HepG2 (cell line): ENCODE measurements at regions not wholly inside any gene's neighbourhood (a gene's known extent, or its start where the extent isn't known, plus 50 kb on each side); places are given as distances from the start of the nearest gene placed in this dataset.

Source experiments
- ATAC-seq: fragments of 200-7000 bp; cut with Tn5 transposase; 3 replicates; pipeline ENCODE4 v1.9.1; 2020; ENCODE audit warnings: mild to moderate bottlenecking, moderate library complexity
- BruUV-seq: library from RNA; stranded (reverse); fragments of 400-500 nt; replicated peaks from 2 replicates; lab custom pipeline; 2021; lab: Mats Ljungman, UMichigan
- CTCF ChIA-PET: fragments of 300-600 bp; formaldehyde crosslinking; extraction: SDS; loops from one replicate; lab custom pipeline; 2021; ENCODE audit warnings: low total read pairs, inconsistent platforms, low intra/inter-chr PET ratio; lab: Yijun Ruan, JAX
- POLR2A ChIA-PET: fragments of 350-600 bp; sonication (Branson Sonifier 250); formaldehyde crosslinking; loops from one replicate; lab custom pipeline; 2020; ENCODE audit warnings: antibody characterized with exemption, inconsistent platforms; lab: Yijun Ruan, JAX
- DNase-seq: peaks from one replicate; pipeline ENCODE4 v3.0.0-alpha.2; 2015; ENCODE audit warnings: low spot score
- FAIRE-seq: peaks from 3 replicates; lab custom pipeline; 2011; peaks lifted over from hg19 to GRCh38; lab: Jason Lieb, UNC
- H2AFZ ChIP-seq: one replicate; pipeline ENCODE4 v1.6.1; 2011; ENCODE audit warnings: low read length, inconsistent platforms
- H3K27ac ChIP-seq: fragments of 300-600 bp; 3 replicates; pipeline ENCODE4 v1.8.0; 2011; ENCODE audit warnings: mixed run types, mild to moderate bottlenecking, mixed read lengths, low read length, inconsistent platforms; ENCODE audit not compliant: insufficient read depth; ENCODE audit errors: extremely low read length
- H3K27me3 ChIP-seq, 2 experiments: fragments of 200-600 bp in 1 of 2; 2 replicates in 1 of 2; 3 replicates in 1 of 2; pipeline versions ENCODE4 v1.6.0 to v1.8.0; 2011; ENCODE audit warnings: low read length in 2 of 2, mild to moderate bottlenecking in 2 of 2, moderate library complexity in 2 of 2, inconsistent platforms in 1 of 2; ENCODE audit not compliant: insufficient read depth in 2 of 2, control insufficient read depth in 1 of 2
- H3K36me3 ChIP-seq, 2 experiments: fragments of 200-600 bp in 1 of 2; replicated peaks in 1 of 2; 2 replicates in 1 of 2; 3 replicates in 1 of 2; pipeline versions ENCODE4 v1.5.1 to v1.8.0; 2011; ENCODE audit warnings: low read length in 2 of 2, inconsistent platforms in 1 of 2; ENCODE audit not compliant: insufficient read depth in 2 of 2, control insufficient read depth in 1 of 2
- H3K4me1 ChIP-seq: 2 replicates; pipeline ENCODE4 v1.5.1; 2012; ENCODE audit warnings: low read length, inconsistent platforms; ENCODE audit not compliant: insufficient read depth
- H3K4me2 ChIP-seq: 2 replicates; pipeline ENCODE4 v1.6.0; 2011; ENCODE audit warnings: low read depth, low read length, inconsistent platforms
- H3K4me3 ChIP-seq, 3 experiments: fragments of 200-600 bp in 1 of 3; sonication (generic), shearing (Covaris generic) in 1 of 3; replicated peaks in 1 of 3; 2 replicates each; pipeline ENCODE4 v1.5.1; 2011 to 2016; ENCODE audit warnings: low read length in 3 of 3, inconsistent platforms in 2 of 3, low read depth in 2 of 3, mild to moderate bottlenecking in 2 of 3, control low read depth in 1 of 3, mixed read lengths in 1 of 3; ENCODE audit not compliant: insufficient read depth in 1 of 3
- H3K79me2 ChIP-seq: one replicate; pipeline ENCODE4 v1.6.1; 2011; ENCODE audit warnings: low read length, inconsistent platforms; ENCODE audit not compliant: insufficient read depth
- H3K9ac ChIP-seq: 2 replicates; pipeline ENCODE4 v1.6.0; 2011; ENCODE audit warnings: mild to moderate bottlenecking, low read depth, low read length, inconsistent platforms; ENCODE audit not compliant: insufficient read depth
- H3K9me3 ChIP-seq: 2 replicates; pipeline ENCODE4 v1.5.1; 2012; ENCODE audit warnings: mild to moderate bottlenecking, low read length
- H4K20me1 ChIP-seq: 2 replicates; pipeline ENCODE4 v1.6.0; 2011; ENCODE audit warnings: inconsistent platforms, mild to moderate bottlenecking, low read length, moderate library complexity; ENCODE audit not compliant: insufficient read depth
- ARNT ChIP-seq: fragments of 450-650 bp; IDR thresholded peaks from 2 replicates; pipeline ENCODE4 v1.6.1; 2017
- GATA4 ChIP-seq: sonication (generic); IDR thresholded peaks from 2 replicates; pipeline ENCODE4 v1.6.1; 2016; ENCODE audit warnings: antibody characterized with exemption, low read depth, borderline replicate concordance
- KDM5A ChIP-seq: fragments of 200-600 bp; sonication (generic); IDR thresholded peaks from 2 replicates; pipeline ENCODE4 v1.7.0; 2018; ENCODE audit warnings: antibody characterized with exemption, mild to moderate bottlenecking, low read length, borderline replicate concordance
- NFYB ChIP-seq: sonication (generic); formaldehyde crosslinking; IDR thresholded peaks from 2 replicates; pipeline ENCODE4 v1.4.0; 2020; ENCODE audit warnings: missing genetic modification reagents
- ZFP62 ChIP-seq: sonication (generic); formaldehyde crosslinking; IDR thresholded peaks from 2 replicates; pipeline ENCODE4 v1.4.0; 2020; ENCODE audit warnings: missing genetic modification reagents
- ZNF720 ChIP-seq: sonication (generic); formaldehyde crosslinking; IDR thresholded peaks from 2 replicates; pipeline ENCODE4 v1.4.0; 2020; ENCODE audit warnings: missing genetic modification reagents
- whole genome bisulfite sequencing: methylation state at CpG from one replicate; pipeline ENCODE4 v1.1.6; 2017; ENCODE audit warnings: low lambda C conversion rate; 5-methylcytosine and 5-hydroxymethylcytosine counted together
- in situ Hi-C: cut with HindIII; loops from 2 replicates; pipeline ENCODE4 v1.10.0; 2017; ENCODE audit warnings: low pct_unique_long_range_greater_than_20kb; ENCODE audit not compliant: extremely low pct_ligation_motif_present
- intact Hi-C: fragments of 100-400 bp; cut with micrococcal nuclease; formaldehyde crosslinking; loops from one replicate; pipeline ENCODE4 v1.10.0; 2022; ENCODE audit not compliant: unreplicated experiment
- TF ChIP-seq, protein P1 (sequence below): sonication (generic); formaldehyde crosslinking; IDR thresholded peaks from one replicate; pipeline ENCODE4 v1.5.1; 2020; ENCODE audit warnings: mild to moderate bottlenecking, missing genetic modification reagents; ENCODE audit errors: not compliant biosample characterization
- TF ChIP-seq, protein P2 (sequence below): sonication (generic); formaldehyde crosslinking; IDR thresholded peaks from 2 replicates; pipeline ENCODE4 v1.5.0; 2020; ENCODE audit warnings: missing genetic modification reagents
- TF ChIP-seq, protein P3 (sequence below): sonication (generic); formaldehyde crosslinking; IDR thresholded peaks from 2 replicates; pipeline ENCODE4 v1.4.0; 2020; ENCODE audit warnings: mild to moderate bottlenecking, missing genetic modification reagents

- intact Hi-C loops = no loop called here
- Histone ChIP-seq H3K4me2 (no peak overlapping the region), H2AFZ (no peak overlapping the region), H3K4me3 (no peak overlapping the region), H3K79me2 (no peaks in the 10 kb centered on the region), H3K9ac (no peak overlapping the region), H3K36me3 (no peaks in the 10 kb centered on the region), H3K27me3 (peaks cover 10 to 81% of the 10 kb centered on the region in 2 experiments), H3K27ac (no peak overlapping the region), H3K4me1 (no peaks in the 10 kb centered on the region), H3K9me3 (no peaks in the 10 kb centered on the region), H4K20me1 (no peaks in the 10 kb centered on the region; the same call in 1 of the 2 replicates)
- DNase-seq (no peak), ATAC-seq (no peak), FAIRE-seq (no peak)
- BruUV-seq = no TSS peak
- no peak for TF ChIP-seq ARNT
- TF ChIP-seq, protein P1, sequence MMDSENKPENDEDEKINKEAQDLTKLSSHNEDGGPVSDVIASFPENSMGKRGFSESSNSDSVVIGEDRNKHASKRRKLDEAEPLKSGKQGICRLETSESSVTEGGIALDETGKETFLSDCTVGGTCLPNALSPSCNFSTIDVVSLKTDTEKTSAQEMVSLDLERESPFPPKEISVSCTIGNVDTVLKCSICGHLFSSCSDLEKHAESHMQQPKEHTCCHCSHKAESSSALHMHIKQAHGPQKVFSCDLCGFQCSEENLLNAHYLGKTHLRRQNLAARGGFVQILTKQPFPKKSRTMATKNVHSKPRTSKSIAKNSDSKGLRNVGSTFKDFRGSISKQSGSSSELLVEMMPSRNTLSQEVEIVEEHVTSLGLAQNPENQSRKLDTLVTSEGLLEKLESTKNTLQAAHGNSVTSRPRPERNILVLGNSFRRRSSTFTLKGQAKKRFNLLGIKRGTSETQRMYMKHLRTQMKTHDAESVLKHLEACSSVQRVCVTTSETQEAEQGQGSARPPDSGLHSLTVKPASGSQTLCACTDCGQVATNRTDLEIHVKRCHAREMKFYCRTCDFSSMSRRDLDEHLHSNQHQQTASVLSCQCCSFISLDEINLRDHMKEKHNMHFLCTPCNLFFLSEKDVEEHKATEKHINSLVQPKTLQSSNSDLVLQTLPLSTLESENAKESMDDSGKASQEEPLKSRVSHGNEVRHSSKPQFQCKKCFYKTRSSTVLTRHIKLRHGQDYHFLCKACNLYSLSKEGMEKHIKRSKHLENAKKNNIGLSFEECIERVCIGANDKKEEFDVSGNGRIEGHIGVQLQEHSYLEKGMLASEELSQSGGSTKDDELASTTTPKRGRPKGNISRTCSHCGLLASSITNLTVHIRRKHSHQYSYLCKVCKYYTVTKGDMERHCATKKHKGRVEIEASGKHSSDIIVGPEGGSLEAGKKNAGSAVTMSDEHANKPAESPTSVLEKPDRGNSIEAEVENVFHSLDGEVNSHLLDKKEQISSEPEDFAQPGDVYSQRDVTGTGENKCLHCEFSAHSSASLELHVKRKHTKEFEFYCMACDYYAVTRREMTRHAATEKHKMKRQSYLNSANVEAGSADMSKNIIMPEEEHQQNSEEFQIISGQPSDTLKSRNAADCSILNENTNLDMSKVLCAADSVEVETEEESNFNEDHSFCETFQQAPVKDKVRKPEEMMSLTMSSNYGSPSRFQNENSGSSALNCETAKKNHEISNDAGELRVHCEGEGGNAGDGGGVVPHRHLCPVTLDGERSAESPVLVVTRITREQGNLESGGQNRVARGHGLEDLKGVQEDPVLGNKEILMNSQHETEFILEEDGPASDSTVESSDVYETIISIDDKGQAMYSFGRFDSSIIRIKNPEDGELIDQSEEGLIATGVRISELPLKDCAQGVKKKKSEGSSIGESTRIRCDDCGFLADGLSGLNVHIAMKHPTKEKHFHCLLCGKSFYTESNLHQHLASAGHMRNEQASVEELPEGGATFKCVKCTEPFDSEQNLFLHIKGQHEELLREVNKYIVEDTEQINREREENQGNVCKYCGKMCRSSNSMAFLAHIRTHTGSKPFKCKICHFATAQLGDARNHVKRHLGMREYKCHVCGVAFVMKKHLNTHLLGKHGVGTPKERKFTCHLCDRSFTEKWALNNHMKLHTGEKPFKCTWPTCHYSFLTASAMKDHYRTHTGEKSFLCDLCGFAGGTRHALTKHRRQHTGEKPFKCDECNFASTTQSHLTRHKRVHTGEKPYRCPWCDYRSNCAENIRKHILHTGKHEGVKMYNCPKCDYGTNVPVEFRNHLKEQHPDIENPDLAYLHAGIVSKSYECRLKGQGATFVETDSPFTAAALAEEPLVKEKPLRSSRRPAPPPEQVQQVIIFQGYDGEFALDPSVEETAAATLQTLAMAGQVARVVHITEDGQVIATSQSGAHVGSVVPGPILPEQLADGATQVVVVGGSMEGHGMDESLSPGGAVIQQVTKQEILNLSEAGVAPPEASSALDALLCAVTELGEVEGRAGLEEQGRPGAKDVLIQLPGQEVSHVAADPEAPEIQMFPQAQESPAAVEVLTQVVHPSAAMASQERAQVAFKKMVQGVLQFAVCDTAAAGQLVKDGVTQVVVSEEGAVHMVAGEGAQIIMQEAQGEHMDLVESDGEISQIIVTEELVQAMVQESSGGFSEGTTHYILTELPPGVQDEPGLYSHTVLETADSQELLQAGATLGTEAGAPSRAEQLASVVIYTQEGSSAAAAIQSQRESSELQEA = no peak
- TF ChIP-seq GATA4 = no peak
- TF ChIP-seq, protein P2, sequence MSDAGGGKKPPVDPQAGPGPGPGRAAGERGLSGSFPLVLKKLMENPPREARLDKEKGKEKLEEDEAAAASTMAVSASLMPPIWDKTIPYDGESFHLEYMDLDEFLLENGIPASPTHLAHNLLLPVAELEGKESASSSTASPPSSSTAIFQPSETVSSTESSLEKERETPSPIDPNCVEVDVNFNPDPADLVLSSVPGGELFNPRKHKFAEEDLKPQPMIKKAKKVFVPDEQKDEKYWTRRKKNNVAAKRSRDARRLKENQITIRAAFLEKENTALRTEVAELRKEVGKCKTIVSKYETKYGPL (CRISPR knock-in tag) = no peak
- TF ChIP-seq ZFP62 (CRISPR knock-in tag) = no peak
- TF ChIP-seq, protein P3, sequence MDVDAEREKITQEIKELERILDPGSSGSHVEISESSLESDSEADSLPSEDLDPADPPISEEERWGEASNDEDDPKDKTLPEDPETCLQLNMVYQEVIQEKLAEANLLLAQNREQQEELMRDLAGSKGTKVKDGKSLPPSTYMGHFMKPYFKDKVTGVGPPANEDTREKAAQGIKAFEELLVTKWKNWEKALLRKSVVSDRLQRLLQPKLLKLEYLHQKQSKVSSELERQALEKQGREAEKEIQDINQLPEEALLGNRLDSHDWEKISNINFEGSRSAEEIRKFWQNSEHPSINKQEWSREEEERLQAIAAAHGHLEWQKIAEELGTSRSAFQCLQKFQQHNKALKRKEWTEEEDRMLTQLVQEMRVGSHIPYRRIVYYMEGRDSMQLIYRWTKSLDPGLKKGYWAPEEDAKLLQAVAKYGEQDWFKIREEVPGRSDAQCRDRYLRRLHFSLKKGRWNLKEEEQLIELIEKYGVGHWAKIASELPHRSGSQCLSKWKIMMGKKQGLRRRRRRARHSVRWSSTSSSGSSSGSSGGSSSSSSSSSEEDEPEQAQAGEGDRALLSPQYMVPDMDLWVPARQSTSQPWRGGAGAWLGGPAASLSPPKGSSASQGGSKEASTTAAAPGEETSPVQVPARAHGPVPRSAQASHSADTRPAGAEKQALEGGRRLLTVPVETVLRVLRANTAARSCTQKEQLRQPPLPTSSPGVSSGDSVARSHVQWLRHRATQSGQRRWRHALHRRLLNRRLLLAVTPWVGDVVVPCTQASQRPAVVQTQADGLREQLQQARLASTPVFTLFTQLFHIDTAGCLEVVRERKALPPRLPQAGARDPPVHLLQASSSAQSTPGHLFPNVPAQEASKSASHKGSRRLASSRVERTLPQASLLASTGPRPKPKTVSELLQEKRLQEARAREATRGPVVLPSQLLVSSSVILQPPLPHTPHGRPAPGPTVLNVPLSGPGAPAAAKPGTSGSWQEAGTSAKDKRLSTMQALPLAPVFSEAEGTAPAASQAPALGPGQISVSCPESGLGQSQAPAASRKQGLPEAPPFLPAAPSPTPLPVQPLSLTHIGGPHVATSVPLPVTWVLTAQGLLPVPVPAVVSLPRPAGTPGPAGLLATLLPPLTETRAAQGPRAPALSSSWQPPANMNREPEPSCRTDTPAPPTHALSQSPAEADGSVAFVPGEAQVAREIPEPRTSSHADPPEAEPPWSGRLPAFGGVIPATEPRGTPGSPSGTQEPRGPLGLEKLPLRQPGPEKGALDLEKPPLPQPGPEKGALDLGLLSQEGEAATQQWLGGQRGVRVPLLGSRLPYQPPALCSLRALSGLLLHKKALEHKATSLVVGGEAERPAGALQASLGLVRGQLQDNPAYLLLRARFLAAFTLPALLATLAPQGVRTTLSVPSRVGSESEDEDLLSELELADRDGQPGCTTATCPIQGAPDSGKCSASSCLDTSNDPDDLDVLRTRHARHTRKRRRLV (CRISPR knock-in tag) = no peak
- TF ChIP-seq NFYB (CRISPR knock-in tag) = no peak
- no peak for TF ChIP-seq KDM5A
- TF ChIP-seq ZNF720 (CRISPR knock-in tag) = no peak
- ChIA-PET CTCF (no interaction called here), POLR2A (no interaction called here)
- in situ Hi-C loops = no loop called here
- WGBS = 20% methylated on average over 5 of the region's 8 CpGs
Observed at GRCh38 chr2:240215676-240216051, 75.2 kb upstream of the OTOS start.
